Naive thymus-derived CD4-positive, alpha-beta T cell (primary cell): ENCODE measurements at regions not wholly inside any gene's neighbourhood (a gene's known extent, or its start where the extent isn't known, plus 50 kb on each side); places are given as distances from the start of the nearest gene placed in this dataset.

Experiments used
- ATAC-seq: fragments of 150-1000 bp; cut with Tn5 transposase; 2 replicates; pipeline ENCODE4 v1.10.0; 2021; ENCODE audit warnings: mild to moderate bottlenecking, moderate library complexity
- CTCF ChIA-PET: fragments of 350-600 bp; sonication (Branson Sonifier 250); formaldehyde crosslinking; loops from one replicate; lab custom pipeline; 2021; ENCODE audit warnings: antibody characterized with exemption; lab: Charles Lee
- POLR2A ChIA-PET: fragments of 350-600 bp; sonication (Branson Sonifier 250); formaldehyde crosslinking; loops from one replicate; lab custom pipeline; 2021; ENCODE audit warnings: antibody characterized with exemption, inconsistent platforms; lab: Charles Lee
- DNase-seq, 9 donors: peaks; one replicate each; pipeline versions ENCODE4 v3.0.0 to v3.0.0-alpha.2; 2020 to 2022; ENCODE audit warnings: mixed read lengths in 1 of 9
- H3K27ac ChIP-seq: one replicate; pipeline ENCODE4 v1.7.0; 2013; ENCODE audit warnings: mild to moderate bottlenecking, low read depth, low read length, moderate library complexity
- H3K27me3 ChIP-seq, 2 donors: one replicate each; pipeline ENCODE4 v1.7.0; 2013; ENCODE audit warnings: low read length in 2 of 2, mild to moderate bottlenecking in 2 of 2, moderate library complexity in 2 of 2; ENCODE audit not compliant: control insufficient read depth in 2 of 2, insufficient read depth in 2 of 2
- H3K36me3 ChIP-seq, 3 experiments: 1 replicate in 2 of 3; 2 replicates in 1 of 3; pipeline ENCODE4 v1.7.0; 2013; ENCODE audit warnings: low read length in 3 of 3, mild to moderate bottlenecking in 3 of 3, moderate library complexity in 1 of 3; ENCODE audit not compliant: insufficient read depth in 3 of 3, control insufficient read depth in 2 of 3
- H3K4me1 ChIP-seq, 2 donors: one replicate each; pipeline ENCODE4 v1.7.0; 2013; ENCODE audit warnings: low read length in 2 of 2, mild to moderate bottlenecking in 2 of 2, moderate library complexity in 1 of 2; ENCODE audit not compliant: control insufficient read depth in 2 of 2, insufficient read depth in 2 of 2
- H3K4me3 ChIP-seq: 2 replicates; pipeline ENCODE4 v1.7.0; 2013; ENCODE audit warnings: mild to moderate bottlenecking, low read length
- H3K9me3 ChIP-seq, 3 experiments: 1 replicate in 2 of 3; 2 replicates in 1 of 3; pipeline ENCODE4 v1.7.0; 2013; ENCODE audit warnings: low read length in 3 of 3; ENCODE audit not compliant: control insufficient read depth in 2 of 3
- H3K27ac Mint-ChIP-seq, 9 donors: one replicate each; pipeline ENCODE4 v1.8.0; 2020 to 2022; ENCODE audit warnings: mixed read lengths in 9 of 9, mild to moderate bottlenecking in 8 of 9, moderate library complexity in 5 of 9, inconsistent platforms in 2 of 9
- H3K27me3 Mint-ChIP-seq, 5 donors: one replicate each; pipeline ENCODE4 v1.8.0; 2021 to 2022; ENCODE audit warnings: mixed read lengths in 5 of 5, mild to moderate bottlenecking in 1 of 5
- H3K36me3 Mint-ChIP-seq, 5 donors: one replicate each; pipeline ENCODE4 v1.8.0; 2020 to 2022; ENCODE audit warnings: mixed read lengths in 5 of 5, mild to moderate bottlenecking in 3 of 5, inconsistent platforms in 1 of 5
- H3K4me1 Mint-ChIP-seq, 7 donors: one replicate each; pipeline ENCODE4 v1.8.0; 2020 to 2022; ENCODE audit warnings: mixed read lengths in 7 of 7, mild to moderate bottlenecking in 3 of 7, inconsistent platforms in 1 of 7
- H3K4me3 Mint-ChIP-seq, 10 donors: one replicate each; pipeline ENCODE4 v1.8.0; 2020 to 2022; ENCODE audit warnings: mild to moderate bottlenecking in 10 of 10, mixed read lengths in 10 of 10, moderate library complexity in 6 of 10, inconsistent platforms in 2 of 10
- H3K9me3 Mint-ChIP-seq, 11 donors: one replicate each; pipeline ENCODE4 v1.8.0; 2020 to 2022; ENCODE audit warnings: mixed read lengths in 11 of 11, mild to moderate bottlenecking in 4 of 11, inconsistent platforms in 1 of 11, moderate library complexity in 1 of 11
- intact Hi-C, 2 donors: fragments of 100-400 bp; cut with micrococcal nuclease; formaldehyde crosslinking; loops; one replicate each; pipeline ENCODE4 v1.15.1; 2023

DNA sequence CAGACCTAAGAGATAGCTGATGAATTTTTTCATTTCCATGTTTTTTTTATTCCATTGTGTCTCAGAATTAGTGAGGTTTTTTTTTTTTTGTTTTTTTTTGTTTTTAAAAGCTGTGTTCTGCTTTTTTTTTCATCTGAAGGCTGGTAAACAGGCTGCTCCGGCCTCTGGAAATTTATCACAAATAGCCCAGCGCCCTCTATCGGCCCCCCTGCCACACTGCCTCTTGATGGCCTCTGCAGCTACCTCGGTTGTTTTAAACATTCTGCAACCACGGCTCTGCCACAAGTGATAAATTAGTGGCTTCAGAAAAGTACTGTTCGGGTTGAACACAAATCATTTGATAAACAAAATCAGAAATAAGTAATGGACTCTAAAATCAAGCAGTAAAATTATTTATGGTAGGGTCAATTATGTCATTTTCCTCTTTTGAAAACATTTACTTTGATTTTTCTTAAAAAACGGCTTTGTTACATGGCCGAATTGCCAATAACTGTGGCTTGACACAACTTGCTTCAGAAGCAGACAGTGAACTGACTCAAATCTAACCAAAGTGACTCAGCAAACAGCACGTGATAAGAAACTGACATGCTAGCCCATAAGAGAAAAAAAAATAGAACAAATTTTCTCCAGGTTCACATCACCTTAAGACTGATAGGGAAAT is 87.8 kb downstream of the RSL24D1 start:
- ChIA-PET POLR2A (no interaction called here), CTCF (no interaction called here)
- intact Hi-C loops: loop anchor here in 1 of 2 donors (2.0 to 5.0 kb wide), 2 partner anchors 62 to 1026 kb away; no protein-coding TSS in a partner anchor
- Mint-ChIP-seq H3K9me3 (peaks cover 0 to 17% (median 0%) of the 10 kb centered on the region in 11 donors), H3K27ac (no peak overlapping the region), H3K36me3 (no peaks in the 10 kb centered on the region), H3K4me3 (no peak overlapping the region), H3K4me1 (no peaks in the 10 kb centered on the region), H3K27me3 (peaks cover 0 to 8% (median 5%) of the 10 kb centered on the region in 5 donors)
- Histone ChIP-seq H3K4me1 (no peaks in the 10 kb centered on the region), H3K9me3 (no peaks in the 10 kb centered on the region), H3K36me3 (no peaks in the 10 kb centered on the region), H3K27me3 (no peaks in the 10 kb centered on the region), H3K4me3 (no peak overlapping the region), H3K27ac (no peak overlapping the region)
- ATAC-seq (no peak), DNase-seq (peak in 8 of 9 donors; percentile 4 to 54 (median 21))

GRCh38 chr15:55108448-55108847 is 88.3 kb downstream of the RSL24D1 start:
- Mint-ChIP-seq H3K27ac (no peak overlapping the region), H3K36me3 (no peaks in the 10 kb centered on the region), H3K27me3 (peaks cover 4 to 12% (median 7%) of the 10 kb centered on the region in 5 donors), H3K4me3 (no peak overlapping the region), H3K9me3 (peaks cover 0 to 17% (median 0%) of the 10 kb centered on the region in 11 donors), H3K4me1 (no peaks in the 10 kb centered on the region)
- Histone ChIP-seq H3K27me3 (no peaks in the 10 kb centered on the region), H3K4me3 (no peak overlapping the region), H3K4me1 (no peaks in the 10 kb centered on the region), H3K36me3 (no peaks in the 10 kb centered on the region), H3K27ac (no peak overlapping the region), H3K9me3 (no peaks in the 10 kb centered on the region)
- DNase-seq (no peak), ATAC-seq (no peak)
- intact Hi-C loops: loop anchor here in 1 of 2 donors (2.0 to 5.0 kb wide), 2 partner anchors 61 to 1026 kb away; no protein-coding TSS in a partner anchor
- POLR2A ChIA-PET: no interaction called here
- CTCF ChIA-PET: no interaction called here

- ChIA-PET CTCF (no interaction called here), POLR2A (no interaction called here)
- Histone ChIP-seq H3K36me3 (no peaks in the 10 kb centered on the region), H3K9me3 (no peaks in the 10 kb centered on the region), H3K4me1 (no peaks in the 10 kb centered on the region), H3K27me3 (no peaks in the 10 kb centered on the region), H3K4me3 (no peak overlapping the region), H3K27ac (no peak overlapping the region)
- Mint-ChIP-seq H3K4me1 (no peaks in the 10 kb centered on the region), H3K27me3 (peaks cover 5 to 14% (median 12%) of the 10 kb centered on the region in 5 donors), H3K4me3 (no peak overlapping the region), H3K27ac (no peak overlapping the region), H3K9me3 (peaks cover 0 to 17% (median 0%) of the 10 kb centered on the region in 11 donors), H3K36me3 (no peaks in the 10 kb centered on the region)
- no peak for DNase-seq
- intact Hi-C loops: loop anchor here in 1 of 2 donors (5.0 kb wide), 1 partner anchor 59 kb away; no protein-coding TSS in a partner anchor
- no peak for ATAC-seq
These were observed 90.6 kb downstream of the RSL24D1 start for GRCh38 chr15:55106155-55106554.

GRCh38 chr15:55094136-55094535 is 102.6 kb downstream of the RSL24D1 start:
- Mint-ChIP-seq H3K36me3 (no peaks in the 10 kb centered on the region), H3K9me3 (peaks cover 0 to 7% (median 2%) of the 10 kb centered on the region in 11 donors), H3K27ac (no peak overlapping the region), H3K27me3 (peaks cover 5 to 17% (median 13%) of the 10 kb centered on the region in 5 donors), H3K4me3 (no peak overlapping the region), H3K4me1 (no peaks in the 10 kb centered on the region)
- no peak for ATAC-seq
- ChIA-PET CTCF (no interaction called here), POLR2A (no interaction called here)
- no peaks in the 10 kb centered on the region for H3K9me3 ChIP-seq
- H3K36me3 ChIP-seq: no peaks in the 10 kb centered on the region
- DNase-seq: no peak
- no peaks in the 10 kb centered on the region for H3K4me1 ChIP-seq
- no peak overlapping the region for H3K27ac ChIP-seq
- no peaks in the 10 kb centered on the region for H3K27me3 ChIP-seq
- intact Hi-C loops: no loop called here
- H3K4me3 ChIP-seq: no peak overlapping the region

DNA sequence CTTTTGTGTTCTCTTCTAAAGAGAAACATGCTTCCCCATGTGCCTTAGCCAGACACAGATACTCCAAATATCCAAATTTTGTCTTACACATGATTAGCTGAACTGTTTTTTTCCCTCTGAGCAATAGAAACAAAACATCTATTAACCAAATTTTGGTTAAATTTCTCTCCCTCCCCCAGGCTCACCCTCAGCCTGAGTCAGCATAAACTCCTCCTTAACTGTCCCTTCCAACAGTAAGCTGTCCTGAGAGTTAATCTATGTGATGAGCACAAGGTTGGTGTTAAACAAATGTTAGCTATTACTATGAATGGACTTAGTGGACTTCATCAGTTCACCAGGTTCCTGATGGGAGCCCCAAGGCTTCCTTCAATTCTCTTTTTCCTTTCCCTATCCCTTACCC is 108.5 kb downstream of the RSL24D1 start:
- intact Hi-C loops: no loop called here

GRCh38 chr15:55084673-55085072 is 112.1 kb downstream of the RSL24D1 start:
- ATAC-seq (no peak), DNase-seq (no peak)
- H3K9me3 Mint-ChIP-seq: peaks cover 0 to 7% (median 2%) of the 10 kb centered on the region in 11 donors
- peaks cover 0 to 4% (median 0%) of the 10 kb centered on the region in 5 donors for H3K36me3 Mint-ChIP-seq
- no peak overlapping the region for H3K4me3 ChIP-seq
- H3K27ac Mint-ChIP-seq: no peak overlapping the region
- H3K9me3 ChIP-seq: no peaks in the 10 kb centered on the region
- no peaks in the 10 kb centered on the region for H3K4me1 ChIP-seq
- H3K4me1 Mint-ChIP-seq: no peaks in the 10 kb centered on the region
- no peaks in the 10 kb centered on the region for H3K36me3 ChIP-seq
- no peak overlapping the region for H3K4me3 Mint-ChIP-seq
- no peaks in the 10 kb centered on the region for H3K27me3 ChIP-seq
- no peak overlapping the region for H3K27ac ChIP-seq
- intact Hi-C loops: no loop called here
- CTCF ChIA-PET: no interaction called here
- H3K27me3 Mint-ChIP-seq: peaks cover 8 to 23% (median 13%) of the 10 kb centered on the region in 5 donors
- POLR2A ChIA-PET: no interaction called here

More for the DNA sequence above, 108.5 kb downstream of the RSL24D1 start:
- no peak overlapping the region for H3K4me3 Mint-ChIP-seq
- Histone ChIP-seq H3K4me3 (no peak overlapping the region), H3K27ac (no peak overlapping the region), H3K27me3 (no peaks in the 10 kb centered on the region), H3K9me3 (no peaks in the 10 kb centered on the region), H3K4me1 (no peaks in the 10 kb centered on the region), H3K36me3 (no peaks in the 10 kb centered on the region)
- H3K27me3 Mint-ChIP-seq: peaks cover 18 to 34% (median 25%) of the 10 kb centered on the region in 5 donors
- ATAC-seq (no peak), DNase-seq (no peak)
- H3K27ac Mint-ChIP-seq: no peak overlapping the region
- peaks cover 0 to 4% (median 0%) of the 10 kb centered on the region in 5 donors for H3K36me3 Mint-ChIP-seq
- POLR2A ChIA-PET: no interaction called here
- H3K4me1 Mint-ChIP-seq: no peaks in the 10 kb centered on the region
- CTCF ChIA-PET: no interaction called here
- H3K9me3 Mint-ChIP-seq: peaks cover 0 to 6% (median 2%) of the 10 kb centered on the region in 11 donors

DNA sequence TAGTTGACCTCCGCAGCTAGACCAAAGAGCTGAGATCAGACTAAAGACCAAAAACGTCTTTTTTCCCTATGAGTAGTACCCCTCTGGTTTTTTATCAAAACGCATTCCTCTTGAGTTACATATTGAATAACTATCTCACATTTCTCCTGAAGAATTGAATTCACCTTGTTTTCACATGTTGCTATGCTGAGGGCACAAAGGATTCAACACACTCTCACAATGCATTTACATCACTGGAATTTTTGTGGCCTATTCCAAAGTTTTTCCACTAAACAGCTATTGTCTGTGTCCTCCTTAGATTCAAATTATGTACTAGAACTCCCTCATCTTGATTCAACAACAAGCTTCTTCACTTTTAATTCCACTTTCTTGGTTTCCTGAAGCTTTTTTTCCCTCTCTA is 112.5 kb downstream of the RSL24D1 start:
- POLR2A ChIA-PET: no interaction called here
- Mint-ChIP-seq H3K36me3 (peaks cover 0 to 4% (median 0%) of the 10 kb centered on the region in 5 donors), H3K27ac (no peak overlapping the region), H3K4me1 (no peaks in the 10 kb centered on the region), H3K4me3 (no peak overlapping the region), H3K9me3 (peaks cover 0 to 7% (median 2%) of the 10 kb centered on the region in 11 donors), H3K27me3 (peaks cover 6 to 22% (median 13%) of the 10 kb centered on the region in 5 donors)
- intact Hi-C loops: no loop called here
- CTCF ChIA-PET: no interaction called here
- Histone ChIP-seq H3K36me3 (no peaks in the 10 kb centered on the region), H3K4me1 (no peaks in the 10 kb centered on the region), H3K4me3 (no peak overlapping the region), H3K27me3 (no peaks in the 10 kb centered on the region), H3K27ac (no peak overlapping the region), H3K9me3 (no peaks in the 10 kb centered on the region)
- ATAC-seq (no peak), DNase-seq (no peak)
